Stimulated activated CD8-positive, alpha-beta memory T cell treated with anti-CD3 and anti-CD28 coated beads, Interleukin-7, amount 100 ng/mL, for 48 hours (primary cell): ENCODE measurements at regions not wholly inside any gene's neighbourhood (a gene's known extent, or its start where the extent isn't known, plus 50 kb on each side); places are given as distances from the start of the nearest gene placed in this dataset.

Source experiments
- DNase-seq, 2 donors: peaks; one replicate each; pipeline ENCODE4 v3.0.0-alpha.2; 2020; ENCODE audit warnings: low read depth in 1 of 2; ENCODE audit errors: extremely low read depth in 1 of 2

DNA sequence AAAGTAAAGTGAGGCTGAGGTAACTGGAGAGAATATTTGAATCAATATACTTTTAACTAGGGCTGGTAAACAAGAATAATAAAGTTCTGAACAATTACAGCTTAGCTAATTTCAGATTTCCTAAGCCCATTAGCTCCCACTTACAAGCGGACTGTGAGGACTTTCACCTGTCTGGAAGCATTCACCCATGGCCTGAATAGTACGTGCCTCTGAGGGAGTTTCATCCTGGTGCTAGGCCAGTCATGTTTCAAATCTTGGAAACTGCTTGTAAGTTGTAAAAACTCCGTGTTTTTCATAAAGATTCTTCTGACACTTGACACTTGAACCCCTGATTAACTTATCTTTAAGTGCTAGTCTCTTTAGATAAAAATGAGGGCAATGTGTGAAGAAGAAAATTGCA is 975.2 kb upstream of the GHITM start:
- no peak for DNase-seq

DNA sequence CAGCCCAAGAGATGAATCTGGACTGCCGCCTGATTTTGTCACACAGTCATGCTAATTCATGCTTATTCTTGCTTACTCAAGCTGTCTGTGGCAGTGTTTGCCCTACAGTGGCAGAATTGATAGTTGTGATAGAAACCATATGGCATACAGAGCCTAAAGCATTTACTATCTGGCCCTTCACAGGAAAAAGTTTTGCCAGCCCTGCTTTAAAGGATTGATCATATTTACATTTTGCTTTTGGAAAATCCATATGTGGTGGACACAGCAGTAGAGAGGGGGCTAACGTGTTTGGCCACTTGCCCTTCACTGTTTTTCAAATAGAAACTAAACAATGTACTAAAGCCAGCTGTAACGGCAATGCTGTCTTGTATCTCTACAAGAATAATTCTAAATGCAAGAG is 974.0 kb upstream of the GHITM start:
- DNase-seq = no peak

DNA sequence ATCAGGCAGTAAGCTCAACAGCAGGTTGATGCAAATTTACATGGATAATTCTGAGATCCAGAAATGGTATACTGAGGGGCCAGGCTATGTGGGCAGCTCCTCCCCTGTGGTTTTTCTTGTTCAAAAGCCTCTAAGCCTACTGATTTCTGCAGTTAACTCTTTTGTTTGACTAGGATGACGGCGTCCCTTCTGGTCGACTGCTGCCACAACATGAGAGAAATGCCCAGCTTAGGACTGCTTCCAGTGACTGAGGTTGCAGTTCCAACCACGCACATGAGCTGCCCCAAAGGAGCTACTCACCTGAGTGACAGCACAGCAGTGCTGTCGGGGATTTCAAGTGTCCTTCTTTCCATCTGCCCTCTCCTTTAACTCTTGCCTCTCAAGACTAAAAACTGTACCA is 973.0 kb upstream of the GHITM start:
- DNase-seq = no peak

DNA sequence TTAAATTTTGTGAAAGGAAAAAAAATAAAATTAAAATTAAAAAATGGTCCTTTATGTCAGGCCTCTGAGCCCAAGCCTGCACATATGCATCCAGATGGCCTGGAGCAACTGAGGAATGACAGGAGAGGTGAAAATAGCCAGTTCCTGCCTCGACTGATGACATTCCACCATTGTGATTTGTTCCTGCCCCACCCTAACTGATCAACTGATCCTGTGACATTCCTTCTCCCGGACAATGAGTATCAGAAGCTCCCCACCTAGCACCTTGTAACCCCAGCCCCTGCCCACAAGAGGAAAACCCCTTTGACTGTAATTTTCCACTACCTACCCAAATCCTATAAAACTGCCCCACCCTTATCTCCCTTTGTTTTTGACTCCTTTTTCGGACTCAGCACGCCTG is 972.2 kb upstream of the GHITM start:
- no peak for DNase-seq

DNA sequence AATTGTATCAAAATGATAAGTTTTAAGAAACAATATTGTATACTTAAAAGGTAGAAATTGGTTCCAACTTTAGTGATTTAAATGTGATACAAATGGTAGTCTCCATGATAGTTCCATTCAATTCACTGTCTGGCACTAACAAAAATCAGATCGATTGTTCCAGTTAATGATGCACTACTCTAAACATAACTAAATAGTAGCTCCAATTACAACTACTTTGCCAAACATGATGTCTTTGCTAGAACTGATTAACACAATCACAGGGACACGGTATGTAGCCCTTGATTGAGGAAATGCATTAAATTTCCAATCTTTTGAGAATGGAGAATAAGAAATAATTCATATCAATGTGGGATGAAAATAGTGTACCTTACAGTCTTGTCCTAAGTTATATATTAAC is 962.4 kb upstream of the GHITM start:
- DNase-seq = no peak

DNA sequence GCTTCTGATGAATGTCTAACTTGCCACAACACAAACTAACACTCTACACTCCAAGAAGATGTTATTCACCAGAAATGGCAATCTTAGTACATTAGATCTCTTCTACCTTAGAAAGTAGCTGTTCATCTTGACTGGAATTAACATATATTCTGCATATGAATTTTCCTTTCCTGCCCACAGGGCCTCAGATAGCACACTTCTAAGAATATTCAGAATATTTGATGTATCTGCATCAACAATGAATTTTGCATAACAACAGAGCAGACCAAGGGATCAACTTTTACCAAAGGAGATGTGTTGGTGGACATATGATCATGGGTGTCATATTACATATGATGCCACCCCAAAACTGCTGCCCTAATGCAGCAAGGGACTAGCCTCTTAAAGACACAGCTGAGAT is 960.8 kb upstream of the GHITM start:
- no peak for DNase-seq

DNA sequence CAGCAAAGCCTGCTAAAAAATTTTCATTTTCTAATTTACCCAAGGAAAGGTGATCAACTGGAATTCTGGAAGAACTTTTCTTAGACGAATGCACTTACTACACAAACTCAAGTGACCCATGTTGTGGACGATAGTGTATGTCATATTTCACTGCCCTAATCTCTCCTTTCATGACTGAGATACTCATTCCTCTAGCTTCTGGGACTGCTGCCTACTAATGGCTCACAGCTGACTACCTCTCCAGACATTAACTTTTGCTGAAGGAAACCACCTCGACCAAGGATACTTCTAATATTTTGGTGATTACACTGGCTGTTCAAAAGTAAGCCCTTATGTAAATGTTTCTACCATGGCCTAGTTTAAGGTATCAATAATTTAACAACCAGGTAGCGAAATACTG is 959.9 kb upstream of the GHITM start:
- no peak for DNase-seq

DNA sequence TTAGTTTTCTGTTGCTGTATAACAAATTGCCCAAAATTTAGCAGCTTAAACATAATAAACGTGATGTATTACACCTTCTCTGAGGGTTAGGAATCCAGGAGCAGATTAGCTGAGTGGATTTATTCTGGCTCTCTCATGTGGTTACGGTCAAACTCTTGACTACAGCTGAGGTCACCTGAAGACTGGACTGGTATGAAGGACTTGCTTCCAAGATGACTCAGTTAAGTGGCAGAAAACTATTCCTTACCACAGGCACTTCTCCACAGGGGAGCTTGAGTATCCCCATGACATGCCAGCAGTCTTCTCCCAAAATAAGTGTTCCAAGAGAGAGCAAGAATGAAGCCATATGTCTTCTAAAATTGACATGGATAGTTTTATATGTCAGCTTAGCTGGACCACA is 957.2 kb upstream of the GHITM start:
- no peak for DNase-seq

DNA sequence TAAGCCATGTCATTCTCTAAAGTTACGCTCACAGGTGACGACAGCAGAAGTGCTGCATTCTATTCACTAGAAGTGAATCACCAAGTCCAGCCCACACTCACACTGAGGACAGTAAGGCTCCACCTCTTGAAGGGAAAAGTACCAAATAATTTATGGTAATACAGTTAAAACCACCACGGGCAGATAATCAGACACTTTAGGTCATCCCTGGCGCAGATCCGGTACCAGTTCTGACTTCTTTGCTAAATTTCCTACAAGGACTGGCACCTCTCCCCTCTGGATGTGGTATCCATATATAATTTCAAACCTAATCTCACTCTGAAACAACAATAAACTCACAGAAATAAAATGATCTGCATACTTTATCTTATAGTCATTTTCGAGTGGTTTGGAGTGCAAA is 954.7 kb upstream of the GHITM start:
- DNase-seq = no peak

DNA sequence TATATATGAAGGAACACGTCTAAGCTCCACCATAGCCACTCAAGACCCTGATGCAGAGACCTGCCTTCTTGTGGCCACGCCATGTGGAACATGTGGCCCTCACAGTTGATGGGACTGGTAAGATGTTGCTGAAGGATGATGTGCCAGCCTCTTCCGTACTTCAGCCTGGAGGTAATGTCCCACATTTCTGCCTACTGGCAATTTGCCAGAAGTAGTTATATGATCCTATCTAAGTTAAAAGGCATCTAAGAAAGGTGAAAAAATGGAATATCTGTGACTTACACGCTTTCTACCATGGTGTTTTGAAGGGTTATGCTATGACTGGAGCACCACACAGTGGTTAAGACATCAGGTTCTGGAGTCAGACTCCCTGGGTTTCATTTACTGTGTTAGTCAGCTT is 948.7 kb upstream of the GHITM start:
- no peak for DNase-seq

DNA sequence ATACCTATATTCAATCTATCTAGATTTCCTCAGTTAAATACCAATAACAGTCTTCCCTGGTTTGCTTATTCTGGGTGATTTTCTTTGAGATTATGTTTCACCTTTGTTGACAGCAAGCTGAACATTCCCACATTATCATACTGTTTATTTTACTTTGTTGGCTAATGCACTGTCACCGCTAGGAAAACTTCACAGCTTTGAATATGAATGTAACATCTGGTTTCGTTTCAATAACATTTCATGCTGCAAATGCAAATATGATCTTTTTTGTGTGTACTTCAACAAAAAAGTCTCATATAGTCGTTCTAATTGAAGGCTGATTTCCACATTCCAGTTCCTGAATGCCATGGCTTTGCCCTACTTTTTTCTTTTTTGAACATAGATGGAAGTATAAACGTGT is 946.3 kb upstream of the GHITM start:
- no peak for DNase-seq

DNA sequence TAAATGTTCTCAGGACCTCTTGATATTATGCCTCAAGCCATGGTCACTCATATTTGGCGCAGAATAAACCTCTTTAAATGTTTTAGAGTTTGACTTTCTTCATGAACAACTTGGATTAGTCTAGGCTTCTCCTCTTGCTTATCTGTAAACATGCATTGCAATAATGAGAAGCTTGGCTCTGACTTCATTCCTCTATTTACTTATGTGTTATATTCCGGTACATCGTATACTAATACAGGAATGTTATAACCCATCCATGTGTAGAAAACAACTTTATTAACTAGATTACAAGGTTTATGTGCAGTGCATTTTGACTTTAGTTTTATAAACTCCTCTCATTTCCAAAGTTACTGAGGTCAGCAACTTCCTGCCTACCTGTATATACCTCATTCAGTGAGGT is 944.3 kb upstream of the GHITM start:
- DNase-seq = no peak

DNA sequence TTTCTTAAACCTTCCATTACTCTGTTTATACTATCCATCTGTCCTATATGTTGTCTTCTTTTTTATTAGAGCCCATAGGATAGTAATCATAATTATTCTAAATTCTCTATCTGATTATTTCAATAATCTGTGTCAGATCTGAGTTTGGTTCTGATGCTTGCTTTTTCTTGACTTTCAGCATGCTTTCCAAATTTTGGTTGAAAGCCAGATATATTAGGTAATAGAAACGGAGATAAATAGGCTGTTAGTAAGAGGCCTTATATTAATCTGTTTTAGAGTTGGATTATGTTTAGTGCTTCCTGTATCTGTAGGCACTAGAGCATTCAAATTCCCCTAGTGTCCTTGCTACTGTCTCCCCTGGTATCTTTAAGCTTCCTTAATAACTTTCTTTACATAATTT is 939.9 kb upstream of the GHITM start:
- no peak for DNase-seq

DNA sequence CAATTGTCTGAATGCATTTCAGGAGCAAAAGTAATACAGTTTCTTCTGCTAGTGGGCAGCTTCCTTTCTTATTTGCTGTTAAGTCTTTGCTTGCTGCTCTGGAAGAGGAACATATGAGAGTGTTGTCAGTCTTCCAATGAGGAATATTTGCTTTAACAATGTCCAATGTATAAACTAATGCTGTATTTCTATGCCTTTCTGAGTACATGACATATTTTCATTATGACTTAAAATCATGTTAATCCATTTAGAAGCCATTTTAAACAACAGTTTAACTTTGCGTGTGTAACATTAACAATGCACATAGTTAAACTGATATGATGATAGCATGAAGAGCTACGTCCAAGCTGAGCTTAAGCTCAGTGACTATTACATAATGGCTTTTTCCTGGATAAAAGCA is 933.4 kb upstream of the GHITM start:
- no peak for DNase-seq

DNA sequence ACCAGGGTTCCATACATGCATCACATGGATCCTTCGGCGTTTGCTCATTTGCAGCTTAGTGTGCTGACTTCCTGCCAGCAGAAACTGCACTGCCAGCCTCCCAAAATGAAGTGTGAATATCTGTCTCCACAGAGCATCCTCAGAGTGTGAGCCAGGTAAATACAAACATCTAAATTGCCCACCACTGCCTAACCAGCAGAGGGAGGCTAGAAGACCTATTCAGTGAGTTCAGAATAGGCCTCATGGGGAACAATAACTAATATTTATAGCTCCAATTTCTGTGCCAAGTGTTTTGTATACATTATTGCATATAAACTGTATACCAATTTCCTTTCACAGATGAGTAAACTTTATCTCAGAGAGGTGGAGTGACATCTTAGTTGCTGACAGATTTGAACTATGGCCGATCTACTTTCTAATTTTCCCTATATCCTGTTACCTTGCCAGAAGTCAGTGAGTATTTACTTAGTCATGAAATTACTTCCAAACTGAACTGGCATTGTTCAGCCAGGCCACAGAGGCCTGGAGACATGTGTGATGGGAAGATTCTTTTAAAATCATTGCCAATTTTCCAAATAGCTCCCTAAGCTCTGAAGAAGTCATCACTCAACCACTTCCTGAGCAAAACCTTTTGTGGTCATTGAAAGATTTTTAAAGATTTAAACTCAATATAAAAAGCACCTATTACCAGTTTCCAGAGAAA is 926.5 kb upstream of the GHITM start:
- no peak for DNase-seq

DNA sequence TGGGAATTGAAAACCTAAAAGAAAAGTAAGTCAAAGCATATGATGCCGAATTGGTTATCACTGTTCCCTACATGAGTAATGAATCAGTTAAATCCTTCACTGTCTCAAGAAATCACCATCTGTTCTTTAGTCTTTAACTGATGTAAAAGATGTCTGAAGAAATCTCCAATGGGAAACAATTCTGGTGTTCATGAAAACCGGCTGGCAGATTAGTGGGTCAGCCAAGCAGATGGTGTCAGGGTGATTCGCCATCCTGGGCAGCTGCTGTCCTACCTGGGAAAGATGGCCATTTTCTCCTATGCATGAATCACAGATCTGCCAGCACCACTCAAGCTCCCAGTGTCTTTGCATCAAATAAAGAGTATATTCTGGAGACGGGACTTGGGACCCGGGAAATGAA is 925.2 kb upstream of the GHITM start:
- DNase-seq = no peak

DNA sequence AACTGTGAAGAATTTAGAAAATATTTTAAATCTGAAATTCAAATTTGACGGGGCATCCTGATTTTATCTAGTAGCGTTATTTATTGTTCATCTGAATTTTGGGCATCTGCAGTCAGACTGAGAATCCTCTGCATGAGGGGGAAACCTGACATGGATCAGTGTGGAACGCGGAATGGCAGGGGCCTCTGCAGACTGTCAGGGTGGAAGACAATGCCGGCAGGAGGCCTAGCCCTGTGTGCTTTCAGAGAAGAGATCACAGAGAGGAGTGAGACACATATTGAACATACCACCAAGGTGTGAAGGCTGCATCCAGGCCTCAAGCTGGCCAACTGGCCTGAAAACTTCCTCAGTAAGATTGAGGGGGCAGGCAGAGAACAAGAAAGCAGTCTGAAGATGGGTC is 921.1 kb upstream of the GHITM start:
- DNase-seq = no peak

DNA sequence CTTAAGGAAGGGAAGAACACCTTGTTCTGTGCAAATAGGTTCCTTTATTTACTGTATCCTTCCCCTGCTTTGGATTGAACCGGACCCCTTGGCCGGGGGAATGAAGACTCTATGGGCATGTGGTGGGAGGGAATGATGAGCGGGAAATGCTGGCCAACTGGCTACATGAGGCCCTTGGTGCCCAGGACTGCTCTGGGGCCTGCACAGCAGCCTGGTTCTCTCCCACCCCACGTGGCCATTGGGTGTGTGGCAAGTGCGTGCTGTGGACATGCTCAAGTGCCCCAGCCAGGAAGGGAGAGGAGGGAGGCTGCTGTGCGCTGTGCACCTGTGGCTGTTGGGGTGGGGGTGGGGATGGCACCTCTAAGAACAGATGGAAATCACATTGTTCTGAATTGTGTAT is 917.0 kb upstream of the GHITM start:
- DNase-seq = no peak

DNA sequence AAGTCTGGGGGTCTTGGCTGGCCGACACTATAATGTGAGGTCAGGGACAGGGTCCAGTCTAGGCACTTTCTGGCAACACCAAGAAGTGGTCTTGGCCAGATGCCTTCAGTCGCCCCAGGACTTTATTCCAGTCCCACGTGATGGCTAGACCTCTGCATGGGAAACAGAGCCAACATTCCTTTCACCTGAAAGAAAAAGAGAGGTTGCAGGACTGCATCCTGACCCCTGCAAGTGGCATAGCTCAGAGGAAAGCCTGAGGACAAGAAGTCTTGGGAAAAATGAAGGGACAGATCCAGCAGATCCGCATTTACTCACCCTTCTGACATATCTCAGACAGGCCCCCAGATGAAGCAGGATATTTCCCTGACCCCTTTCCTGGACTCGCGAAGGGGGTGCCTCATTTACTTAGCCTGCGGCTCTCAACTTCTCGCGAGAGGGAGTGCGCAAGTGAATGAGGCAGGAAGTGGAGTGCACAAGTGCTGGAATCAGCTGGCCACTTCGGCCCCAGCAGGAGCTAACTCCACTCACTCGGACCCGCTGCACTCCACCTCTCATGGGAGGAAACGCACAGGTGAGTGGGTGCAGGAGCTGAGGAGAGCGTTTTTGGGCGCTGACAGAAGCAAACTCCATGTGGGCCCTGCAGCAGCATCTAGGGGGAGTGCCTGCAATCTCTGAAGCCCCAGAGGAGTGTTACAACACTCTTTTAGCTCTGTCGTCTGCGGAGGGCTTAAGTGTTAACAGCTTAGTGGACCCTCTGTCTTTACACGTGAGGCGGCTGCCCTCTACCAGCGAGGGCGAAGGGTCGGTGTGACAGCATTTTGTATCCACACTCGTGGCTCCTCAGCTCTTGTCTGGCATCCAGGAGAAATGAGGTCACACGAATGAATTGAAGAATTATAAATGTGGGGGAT is 916.2 kb upstream of the GHITM start:
- no peak for DNase-seq

DNA sequence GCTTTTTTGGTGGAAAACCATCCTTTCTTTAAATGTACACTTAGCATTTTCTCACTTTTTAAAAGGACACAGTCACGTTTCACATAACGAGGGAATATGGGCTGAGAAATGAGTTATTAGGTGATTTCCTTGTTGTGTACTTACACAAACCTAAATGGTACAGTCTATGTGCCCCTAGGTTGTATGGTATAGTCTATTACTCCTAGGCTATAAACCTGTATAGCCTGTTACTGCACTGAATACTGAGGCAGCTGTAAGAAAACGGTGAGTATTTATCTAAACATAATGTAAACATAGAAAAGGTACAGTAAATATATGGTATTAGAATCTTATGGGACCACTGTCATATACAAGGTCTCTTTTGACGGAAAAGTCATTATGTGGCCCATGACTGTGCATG is 913.5 kb upstream of the GHITM start:
- DNase-seq = no peak

DNA sequence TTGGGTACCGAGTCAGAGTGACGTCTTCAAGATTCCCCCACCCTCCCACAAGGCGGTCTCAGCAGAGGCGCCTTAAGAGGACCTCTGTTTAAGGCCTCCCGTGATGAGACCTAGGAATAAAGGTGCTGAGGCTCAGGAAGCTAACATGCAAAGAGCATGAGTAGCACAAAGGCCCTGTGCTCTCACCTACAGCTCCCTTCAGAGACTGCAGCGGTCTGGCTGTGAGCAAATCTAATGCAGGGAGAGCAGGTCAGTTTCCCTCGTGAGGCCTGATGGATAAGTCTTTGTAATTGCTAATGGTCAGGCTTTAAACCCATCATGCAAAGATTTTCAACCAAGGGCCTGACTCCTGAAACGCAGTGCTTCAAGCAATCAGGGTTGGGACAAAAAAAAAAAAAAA is 909.3 kb upstream of the GHITM start:
- DNase-seq = no peak

DNA sequence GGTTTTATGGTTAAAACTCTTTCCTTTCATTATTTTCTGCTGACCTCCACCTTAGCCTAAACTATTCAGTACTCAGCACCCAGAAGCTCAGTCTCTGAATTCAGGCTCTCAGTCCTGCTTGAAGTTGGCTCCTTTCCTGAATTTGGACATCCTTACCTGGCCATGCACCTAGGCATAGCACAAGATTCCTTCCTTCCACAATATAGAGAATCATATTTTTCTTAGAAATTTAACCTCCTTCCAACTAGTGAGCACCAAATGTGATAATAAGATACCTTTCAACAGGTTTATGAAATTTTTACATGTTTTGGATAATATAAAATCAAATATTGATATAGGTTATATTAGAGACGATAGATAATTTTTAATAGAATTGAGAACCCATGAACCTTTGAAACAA is 905.6 kb upstream of the GHITM start:
- no peak for DNase-seq
